ENCODE measurements at regions not wholly inside any gene's neighbourhood (a gene's known extent, or its start where the extent isn't known, plus 50 kb on each side); places are given as distances from the start of the nearest gene placed in this dataset.

GRCh38 chr22:22035771-22036314, 53.3 kb upstream of the TOP3B start:
- no peak for DNase-seq

- DNase-seq, result no peak
These were observed 52.6 kb upstream of the TOP3B start for GRCh38 chr22:22035203-22035602.

- DNase-seq, result no peak
These were observed 52.0 kb upstream of the TOP3B start for GRCh38 chr22:22034469-22035132.

GRCh38 chr22:22033803-22034468, 51.3 kb upstream of the TOP3B start:
- no peak for DNase-seq

- DNase-seq, result no peak
These were observed 50.6 kb upstream of the TOP3B start for GRCh38 chr22:22032906-22033802.

- DNase-seq, result no peak
These were observed 49.7 kb upstream of the TOP3B start for GRCh38 chr22:22032099-22032905.
